CD4-positive, alpha-beta T cell (primary cell): ENCODE measurements at regions not wholly inside any gene's neighbourhood (a gene's known extent, or its start where the extent isn't known, plus 50 kb on each side); places are given as distances from the start of the nearest gene placed in this dataset.

ENCODE experiments used
- ATAC-seq: fragments of 200-7000 bp; cut with Tn5 transposase; one replicate; pipeline ENCODE4 v1.10.0; 2022; ENCODE audit warnings: mild to moderate bottlenecking; ENCODE audit not compliant: poor library complexity
- CTCF ChIA-PET: fragments of 350-600 bp; sonication (Branson Sonifier 250); formaldehyde crosslinking; loops from one replicate; lab custom pipeline; 2021; ENCODE audit warnings: antibody characterized with exemption, inconsistent platforms; lab: Charles Lee
- POLR2A ChIA-PET: fragments of 350-600 bp; sonication (Branson Sonifier 250); formaldehyde crosslinking; loops from one replicate; lab custom pipeline; 2021; ENCODE audit warnings: antibody characterized with exemption, inconsistent platforms; lab: Charles Lee
- DNase-seq, 14 experiments: peaks; one replicate each; pipeline ENCODE4 v3.0.0-alpha.2; 2013 to 2020; ENCODE audit warnings: mixed read lengths in 2 of 14
- H3K27ac ChIP-seq, 2 donors: one replicate each; pipeline versions ENCODE4 v1.5.1 to v1.7.0; 2013; ENCODE audit warnings: low read length in 2 of 2, low read depth in 1 of 2, mild to moderate bottlenecking in 1 of 2
- H3K27me3 ChIP-seq, 2 experiments: 1 replicate in 1 of 2; 2 replicates in 1 of 2; pipeline versions ENCODE4 v1.6.1 to v1.7.0; 2013; ENCODE audit warnings: low read length in 2 of 2, control low read depth in 1 of 2, mild to moderate bottlenecking in 1 of 2, moderate library complexity in 1 of 2; ENCODE audit not compliant: insufficient read depth in 2 of 2, control insufficient read depth in 1 of 2
- H3K36me3 ChIP-seq: one replicate; pipeline ENCODE4 v1.6.1; 2013; ENCODE audit warnings: low read length, control low read depth; ENCODE audit not compliant: insufficient read depth
- H3K4me1 ChIP-seq: one replicate; pipeline ENCODE4 v1.6.1; 2013; ENCODE audit warnings: low read length, control low read depth; ENCODE audit not compliant: insufficient read depth
- H3K4me3 ChIP-seq: one replicate; pipeline ENCODE4 v1.5.1; 2013; ENCODE audit warnings: mild to moderate bottlenecking, low read length, moderate library complexity
- H3K9me3 ChIP-seq, 2 experiments: 1 replicate in 1 of 2; 2 replicates in 1 of 2; pipeline versions ENCODE4 v1.6.1 to v1.7.0; 2013; ENCODE audit warnings: low read length in 2 of 2, mild to moderate bottlenecking in 2 of 2, control low read depth in 1 of 2, moderate library complexity in 1 of 2; ENCODE audit not compliant: control insufficient read depth in 1 of 2, insufficient read depth in 1 of 2
- H3K27ac Mint-ChIP-seq: one replicate; pipeline ENCODE4 v1.8.0; 2020; ENCODE audit warnings: mixed read lengths
- H3K27me3 Mint-ChIP-seq: one replicate; pipeline ENCODE4 v1.8.0; 2021; ENCODE audit warnings: mixed read lengths
- H3K36me3 Mint-ChIP-seq: one replicate; pipeline ENCODE4 v1.8.0; 2021; ENCODE audit warnings: low read depth, mixed read lengths
- H3K4me1 Mint-ChIP-seq: one replicate; pipeline ENCODE4 v1.8.0; 2021; ENCODE audit warnings: low read depth, mixed read lengths
- H3K4me3 Mint-ChIP-seq: one replicate; pipeline ENCODE4 v1.8.0; 2020; ENCODE audit warnings: mild to moderate bottlenecking, mixed read lengths
- H3K9me3 Mint-ChIP-seq: one replicate; pipeline ENCODE4 v1.8.0; 2020; ENCODE audit warnings: mixed read lengths
- intact Hi-C, 2 experiments: fragments of 100-400 bp; cut with DNase I in 1 of 2; cut with micrococcal nuclease in 1 of 2; formaldehyde crosslinking; loops; one replicate each; pipeline versions ENCODE4 v1.15.1 to v1.9.0; 2023 to 2025; cut with DNase I, micrococcal nuclease
- TF ChIP-seq, protein P1 (sequence below): fragments of 200-600 bp; IDR thresholded peaks from one replicate; pipeline ENCODE4 v1.8.0; 2022; ENCODE audit warnings: antibody characterized with exemption, mild to moderate bottlenecking

DNA sequence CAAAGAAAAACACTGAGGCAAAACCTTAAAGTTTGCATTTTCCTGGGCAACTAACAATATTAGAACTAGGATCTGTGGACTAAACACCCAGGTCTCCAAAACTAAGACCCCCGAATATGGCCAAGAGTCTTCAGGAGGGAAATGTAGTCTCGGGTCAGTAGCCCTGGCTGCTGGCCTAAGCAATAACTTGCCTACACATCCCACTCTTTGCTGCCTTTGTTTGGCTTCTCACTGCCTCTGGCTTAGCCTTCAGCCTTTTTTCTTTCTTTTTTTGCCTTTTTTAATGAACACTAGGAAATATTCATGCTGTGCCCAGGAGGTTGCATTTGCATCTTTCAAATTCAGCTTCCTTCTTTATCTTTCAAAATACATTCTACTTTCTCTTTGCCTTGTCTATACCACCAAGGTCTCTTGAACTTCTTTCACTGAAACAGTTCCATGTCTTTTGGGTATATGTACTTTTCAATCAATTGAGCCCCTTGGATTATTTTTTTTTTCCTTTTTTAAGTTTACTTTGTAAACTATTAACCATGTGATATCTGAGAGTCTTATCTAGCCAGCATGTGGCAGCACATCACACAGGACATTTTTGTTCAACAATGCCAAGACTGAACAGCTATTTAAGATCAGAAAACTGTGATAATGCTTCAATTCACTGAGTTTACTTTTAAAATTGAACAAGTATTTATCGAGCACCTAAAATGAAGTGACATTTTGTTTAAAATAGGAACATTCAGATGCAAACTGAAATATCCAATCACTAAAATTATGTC is 165.0 kb upstream of the TRPC6 start:
- intact Hi-C loops: no loop called here
- POLR2A ChIA-PET: no interaction called here
- Mint-ChIP-seq H3K36me3 (no peaks in the 10 kb centered on the region), H3K4me3 (no peak overlapping the region), H3K27me3 (no peaks in the 10 kb centered on the region), H3K9me3 (peaks cover 3% of the 10 kb centered on the region), H3K4me1 (no peaks in the 10 kb centered on the region), H3K27ac (no peak overlapping the region)
- H3K4me1 ChIP-seq: no peaks in the 10 kb centered on the region
- no peak overlapping the region for H3K27ac ChIP-seq
- ATAC-seq (no peak), DNase-seq (no peak)
- no peaks in the 10 kb centered on the region for H3K36me3 ChIP-seq
- H3K27me3 ChIP-seq: no peaks in the 10 kb centered on the region
- CTCF ChIA-PET: no interaction called here
- H3K4me3 ChIP-seq: no peak overlapping the region
- TF ChIP-seq, protein P1, sequence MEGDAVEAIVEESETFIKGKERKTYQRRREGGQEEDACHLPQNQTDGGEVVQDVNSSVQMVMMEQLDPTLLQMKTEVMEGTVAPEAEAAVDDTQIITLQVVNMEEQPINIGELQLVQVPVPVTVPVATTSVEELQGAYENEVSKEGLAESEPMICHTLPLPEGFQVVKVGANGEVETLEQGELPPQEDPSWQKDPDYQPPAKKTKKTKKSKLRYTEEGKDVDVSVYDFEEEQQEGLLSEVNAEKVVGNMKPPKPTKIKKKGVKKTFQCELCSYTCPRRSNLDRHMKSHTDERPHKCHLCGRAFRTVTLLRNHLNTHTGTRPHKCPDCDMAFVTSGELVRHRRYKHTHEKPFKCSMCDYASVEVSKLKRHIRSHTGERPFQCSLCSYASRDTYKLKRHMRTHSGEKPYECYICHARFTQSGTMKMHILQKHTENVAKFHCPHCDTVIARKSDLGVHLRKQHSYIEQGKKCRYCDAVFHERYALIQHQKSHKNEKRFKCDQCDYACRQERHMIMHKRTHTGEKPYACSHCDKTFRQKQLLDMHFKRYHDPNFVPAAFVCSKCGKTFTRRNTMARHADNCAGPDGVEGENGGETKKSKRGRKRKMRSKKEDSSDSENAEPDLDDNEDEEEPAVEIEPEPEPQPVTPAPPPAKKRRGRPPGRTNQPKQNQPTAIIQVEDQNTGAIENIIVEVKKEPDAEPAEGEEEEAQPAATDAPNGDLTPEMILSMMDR: no peak
- no peaks in the 10 kb centered on the region for H3K9me3 ChIP-seq

DNA sequence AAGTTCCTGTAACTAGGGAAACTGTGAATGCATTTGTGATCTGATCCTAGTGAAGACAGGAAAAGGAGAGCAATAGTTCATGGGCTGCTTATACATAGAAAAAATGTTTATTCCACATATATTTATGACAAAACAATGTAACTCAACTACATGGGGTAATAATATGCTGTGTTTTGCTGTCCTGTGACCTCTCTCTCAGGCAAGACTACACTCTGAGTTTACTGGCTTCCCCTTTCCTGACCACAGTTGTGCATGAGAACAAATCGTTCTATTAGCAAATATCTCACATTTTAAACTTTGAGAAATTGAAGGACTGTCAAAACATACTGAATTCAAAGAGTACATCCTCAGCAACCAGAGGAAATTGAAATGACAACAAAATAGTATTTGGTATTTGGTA is 161.9 kb upstream of the TRPC6 start:
- Histone ChIP-seq H3K27ac (no peak overlapping the region), H3K36me3 (no peaks in the 10 kb centered on the region), H3K4me1 (no peaks in the 10 kb centered on the region), H3K27me3 (no peaks in the 10 kb centered on the region), H3K4me3 (no peak overlapping the region), H3K9me3 (no peaks in the 10 kb centered on the region)
- Mint-ChIP-seq H3K27ac (no peak overlapping the region), H3K27me3 (no peaks in the 10 kb centered on the region), H3K36me3 (no peaks in the 10 kb centered on the region), H3K4me1 (no peaks in the 10 kb centered on the region), H3K4me3 (no peak overlapping the region), H3K9me3 (no peaks in the 10 kb centered on the region)
- no peak for DNase-seq
- TF ChIP-seq, protein P1: no peak
- intact Hi-C loops: no loop called here
- ATAC-seq: no peak
- ChIA-PET POLR2A (no interaction called here), CTCF (no interaction called here)

DNA sequence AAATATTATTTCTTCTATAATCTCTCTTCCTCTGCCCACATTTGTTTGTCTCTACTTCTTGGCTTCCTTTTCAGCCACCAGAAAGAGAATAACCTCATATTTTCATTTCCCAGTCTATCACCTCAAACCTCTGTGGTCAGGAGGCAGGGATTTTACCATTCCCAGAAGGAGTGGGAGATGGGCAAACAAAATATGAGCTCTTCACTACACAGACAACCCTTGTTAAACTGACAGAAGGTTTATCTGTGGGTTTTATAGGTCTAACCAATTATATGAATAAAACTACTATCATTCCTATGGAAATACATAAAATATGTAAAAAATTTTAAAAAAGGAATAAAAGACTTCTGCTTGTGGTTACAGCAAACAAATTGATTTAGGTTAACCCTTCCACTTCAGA is 160.0 kb upstream of the TRPC6 start:
- H3K27me3 Mint-ChIP-seq: no peaks in the 10 kb centered on the region
- Histone ChIP-seq H3K27me3 (no peaks in the 10 kb centered on the region), H3K27ac (no peak overlapping the region), H3K4me1 (no peaks in the 10 kb centered on the region), H3K4me3 (no peak overlapping the region), H3K36me3 (no peaks in the 10 kb centered on the region), H3K9me3 (no peaks in the 10 kb centered on the region)
- no peaks in the 10 kb centered on the region for H3K4me1 Mint-ChIP-seq
- H3K4me3 Mint-ChIP-seq: no peak overlapping the region
- TF ChIP-seq, protein P1: no peak
- no peak for DNase-seq
- no peak overlapping the region for H3K27ac Mint-ChIP-seq
- H3K9me3 Mint-ChIP-seq: no peaks in the 10 kb centered on the region
- no peaks in the 10 kb centered on the region for H3K36me3 Mint-ChIP-seq
- POLR2A ChIA-PET: no interaction called here
- no peak for ATAC-seq
- CTCF ChIA-PET: no interaction called here
- intact Hi-C loops: no loop called here
